Omental fat pad (tissue), 3 donors: ENCODE measurements at regions not wholly inside any gene's neighbourhood (a gene's known extent, or its start where the extent isn't known, plus 50 kb on each side); places are given as distances from the start of the nearest gene placed in this dataset.

Experiments used
- ATAC-seq: fragments of 150-250 bp; one replicate; pipeline ENCODE4 v1.9.1; 2016; ENCODE audit warnings: mild to moderate bottlenecking, moderate library complexity; ENCODE audit not compliant: low FRiP score
- DNase-seq: peaks from one replicate; pipeline ENCODE4 v3.0.0-alpha.2; 2019; ENCODE audit warnings: low spot score
- CTCF ChIP-seq, 3 donors: fragments of 450-650 bp; IDR thresholded peaks; one replicate each; pipeline ENCODE4 v1.5.1; 2016 to 2017; ENCODE audit warnings: antibody characterized with exemption in 3 of 3, mild to moderate bottlenecking in 3 of 3, moderate library complexity in 2 of 3

- no peak for DNase-seq
- no peak for ATAC-seq
- TF ChIP-seq CTCF (IDR thresholded peaks at IDR 0.05): no peak
Observed at GRCh38 chr11:115576606-115577380, 72.6 kb upstream of the CADM1 start.

- DNase-seq (no peak), ATAC-seq (no peak)
- TF ChIP-seq CTCF (IDR thresholded peaks at IDR 0.05): no peak
Observed at GRCh38 chr11:115572551-115572950, 68.3 kb upstream of the CADM1 start.

- DNase-seq: no peak
- TF ChIP-seq CTCF (IDR thresholded peaks at IDR 0.05): no peak
- ATAC-seq: no peak
Observed at GRCh38 chr11:115566180-115566764, 62.1 kb upstream of the CADM1 start.

GRCh38 chr11:115564851-115565250, 60.6 kb upstream of the CADM1 start:
- TF ChIP-seq CTCF (IDR thresholded peaks at IDR 0.05): no peak
- DNase-seq: no peak
- ATAC-seq: no peak

GRCh38 chr11:115561116-115561515, 56.9 kb upstream of the CADM1 start:
- no peak for ATAC-seq
- TF ChIP-seq CTCF (IDR thresholded peaks at IDR 0.05): no peak
- no peak for DNase-seq

- no peak for TF ChIP-seq CTCF (IDR thresholded peaks at IDR 0.05)
- ATAC-seq (no peak), DNase-seq (no peak)
Observed at GRCh38 chr11:115558635-115559034, 54.4 kb upstream of the CADM1 start.

- no peak for TF ChIP-seq CTCF (IDR thresholded peaks at IDR 0.05)
- ATAC-seq (no peak), DNase-seq (no peak)
Observed at GRCh38 chr11:115557681-115558080, 53.5 kb upstream of the CADM1 start.
